CD4-positive, alpha-beta T cell (primary cell): ENCODE measurements at regions not wholly inside any gene's neighbourhood (a gene's known extent, or its start where the extent isn't known, plus 50 kb on each side); places are given as distances from the start of the nearest gene placed in this dataset.

Experiments used
- ATAC-seq: fragments of 200-7000 bp; cut with Tn5 transposase; one replicate; pipeline ENCODE4 v1.10.0; 2022; ENCODE audit warnings: mild to moderate bottlenecking; ENCODE audit not compliant: poor library complexity
- CTCF ChIA-PET: fragments of 350-600 bp; sonication (Branson Sonifier 250); formaldehyde crosslinking; loops from one replicate; lab custom pipeline; 2021; ENCODE audit warnings: antibody characterized with exemption, inconsistent platforms; lab: Charles Lee
- POLR2A ChIA-PET: fragments of 350-600 bp; sonication (Branson Sonifier 250); formaldehyde crosslinking; loops from one replicate; lab custom pipeline; 2021; ENCODE audit warnings: antibody characterized with exemption, inconsistent platforms; lab: Charles Lee
- DNase-seq, 14 experiments: peaks; one replicate each; pipeline ENCODE4 v3.0.0-alpha.2; 2013 to 2020; ENCODE audit warnings: mixed read lengths in 2 of 14
- H3K27ac ChIP-seq, 2 donors: one replicate each; pipeline versions ENCODE4 v1.5.1 to v1.7.0; 2013; ENCODE audit warnings: low read length in 2 of 2, low read depth in 1 of 2, mild to moderate bottlenecking in 1 of 2
- H3K27me3 ChIP-seq, 2 experiments: 1 replicate in 1 of 2; 2 replicates in 1 of 2; pipeline versions ENCODE4 v1.6.1 to v1.7.0; 2013; ENCODE audit warnings: low read length in 2 of 2, control low read depth in 1 of 2, mild to moderate bottlenecking in 1 of 2, moderate library complexity in 1 of 2; ENCODE audit not compliant: insufficient read depth in 2 of 2, control insufficient read depth in 1 of 2
- H3K36me3 ChIP-seq: one replicate; pipeline ENCODE4 v1.6.1; 2013; ENCODE audit warnings: low read length, control low read depth; ENCODE audit not compliant: insufficient read depth
- H3K4me1 ChIP-seq: one replicate; pipeline ENCODE4 v1.6.1; 2013; ENCODE audit warnings: low read length, control low read depth; ENCODE audit not compliant: insufficient read depth
- H3K4me3 ChIP-seq: one replicate; pipeline ENCODE4 v1.5.1; 2013; ENCODE audit warnings: mild to moderate bottlenecking, low read length, moderate library complexity
- H3K9me3 ChIP-seq, 2 experiments: 1 replicate in 1 of 2; 2 replicates in 1 of 2; pipeline versions ENCODE4 v1.6.1 to v1.7.0; 2013; ENCODE audit warnings: low read length in 2 of 2, mild to moderate bottlenecking in 2 of 2, control low read depth in 1 of 2, moderate library complexity in 1 of 2; ENCODE audit not compliant: control insufficient read depth in 1 of 2, insufficient read depth in 1 of 2
- H3K27ac Mint-ChIP-seq: one replicate; pipeline ENCODE4 v1.8.0; 2020; ENCODE audit warnings: mixed read lengths
- H3K27me3 Mint-ChIP-seq: one replicate; pipeline ENCODE4 v1.8.0; 2021; ENCODE audit warnings: mixed read lengths
- H3K36me3 Mint-ChIP-seq: one replicate; pipeline ENCODE4 v1.8.0; 2021; ENCODE audit warnings: low read depth, mixed read lengths
- H3K4me1 Mint-ChIP-seq: one replicate; pipeline ENCODE4 v1.8.0; 2021; ENCODE audit warnings: low read depth, mixed read lengths
- H3K4me3 Mint-ChIP-seq: one replicate; pipeline ENCODE4 v1.8.0; 2020; ENCODE audit warnings: mild to moderate bottlenecking, mixed read lengths
- H3K9me3 Mint-ChIP-seq: one replicate; pipeline ENCODE4 v1.8.0; 2020; ENCODE audit warnings: mixed read lengths
- intact Hi-C, 2 experiments: fragments of 100-400 bp; cut with DNase I in 1 of 2; cut with micrococcal nuclease in 1 of 2; formaldehyde crosslinking; loops; one replicate each; pipeline versions ENCODE4 v1.15.1 to v1.9.0; 2023 to 2025; cut with DNase I, micrococcal nuclease
- TF ChIP-seq, protein P1 (sequence below): fragments of 200-600 bp; IDR thresholded peaks from one replicate; pipeline ENCODE4 v1.8.0; 2022; ENCODE audit warnings: antibody characterized with exemption, mild to moderate bottlenecking

DNA sequence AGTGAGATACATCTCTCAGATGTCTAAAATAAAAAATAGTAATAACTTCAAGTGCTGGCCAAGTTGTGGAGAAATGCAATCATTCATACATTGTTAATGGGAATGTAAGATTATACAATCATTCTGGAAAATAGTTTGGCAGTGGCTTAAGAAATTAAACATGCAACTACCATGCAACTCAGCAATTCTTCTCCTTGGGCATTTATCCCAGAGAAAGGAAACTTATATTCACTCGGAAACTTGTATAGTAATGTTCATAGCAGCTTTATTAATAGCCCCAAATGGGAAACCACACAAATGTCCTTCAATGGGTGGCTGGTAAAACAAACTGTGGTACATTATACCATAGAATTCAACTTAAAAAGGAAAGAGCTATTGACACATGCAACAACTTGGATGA, 274.0 kb upstream of the SPRED2 start:
- H3K27ac Mint-ChIP-seq, result no peak overlapping the region
- POLR2A ChIA-PET, result no interaction called here
- CTCF ChIA-PET, result interaction anchor here (0.7 kb wide), 1 partner anchor 9 kb away, joined by 3 read pairs; no protein-coding TSS in a partner anchor
- DNase-seq (no peak), ATAC-seq (no peak)
- peaks cover 30% of the 10 kb centered on the region for H3K27me3 Mint-ChIP-seq
- TF ChIP-seq, protein P1, sequence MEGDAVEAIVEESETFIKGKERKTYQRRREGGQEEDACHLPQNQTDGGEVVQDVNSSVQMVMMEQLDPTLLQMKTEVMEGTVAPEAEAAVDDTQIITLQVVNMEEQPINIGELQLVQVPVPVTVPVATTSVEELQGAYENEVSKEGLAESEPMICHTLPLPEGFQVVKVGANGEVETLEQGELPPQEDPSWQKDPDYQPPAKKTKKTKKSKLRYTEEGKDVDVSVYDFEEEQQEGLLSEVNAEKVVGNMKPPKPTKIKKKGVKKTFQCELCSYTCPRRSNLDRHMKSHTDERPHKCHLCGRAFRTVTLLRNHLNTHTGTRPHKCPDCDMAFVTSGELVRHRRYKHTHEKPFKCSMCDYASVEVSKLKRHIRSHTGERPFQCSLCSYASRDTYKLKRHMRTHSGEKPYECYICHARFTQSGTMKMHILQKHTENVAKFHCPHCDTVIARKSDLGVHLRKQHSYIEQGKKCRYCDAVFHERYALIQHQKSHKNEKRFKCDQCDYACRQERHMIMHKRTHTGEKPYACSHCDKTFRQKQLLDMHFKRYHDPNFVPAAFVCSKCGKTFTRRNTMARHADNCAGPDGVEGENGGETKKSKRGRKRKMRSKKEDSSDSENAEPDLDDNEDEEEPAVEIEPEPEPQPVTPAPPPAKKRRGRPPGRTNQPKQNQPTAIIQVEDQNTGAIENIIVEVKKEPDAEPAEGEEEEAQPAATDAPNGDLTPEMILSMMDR, result no peak
- no peaks in the 10 kb centered on the region for H3K4me1 ChIP-seq
- no peaks in the 10 kb centered on the region for H3K36me3 ChIP-seq
- no peak overlapping the region for H3K4me3 ChIP-seq
- no peaks in the 10 kb centered on the region for H3K9me3 ChIP-seq
- H3K9me3 Mint-ChIP-seq, result no peaks in the 10 kb centered on the region
- no peaks in the 10 kb centered on the region for H3K27me3 ChIP-seq
- H3K4me1 Mint-ChIP-seq, result no peaks in the 10 kb centered on the region
- H3K27ac ChIP-seq, result no peak overlapping the region
- no peak overlapping the region for H3K4me3 Mint-ChIP-seq
- intact Hi-C loops, result no loop called here
- H3K36me3 Mint-ChIP-seq, result no peaks in the 10 kb centered on the region

DNA sequence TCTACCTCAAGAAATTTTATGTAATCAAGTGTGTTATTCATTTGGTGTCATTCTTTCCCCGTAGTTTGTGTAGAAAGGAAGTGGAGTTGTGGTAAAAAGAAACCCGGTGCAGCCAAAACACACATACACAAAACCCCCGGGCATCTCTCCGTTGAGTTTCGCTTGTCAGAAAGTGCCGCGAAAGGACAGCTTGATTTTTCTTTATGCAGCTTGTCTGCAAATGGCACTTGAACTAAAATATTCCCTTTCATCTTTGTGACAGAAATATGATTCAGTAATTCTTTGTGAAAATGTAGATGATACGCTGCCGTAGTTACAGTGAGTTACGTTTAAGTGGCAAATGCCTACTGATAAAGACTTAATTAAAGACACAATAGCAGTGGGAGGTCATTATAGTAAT, 268.8 kb upstream of the SPRED2 start:
- TF ChIP-seq, protein P1, result no peak
- H3K9me3 ChIP-seq, result peaks cover 0 to 5% of the 10 kb centered on the region in 2 experiments
- H3K36me3 Mint-ChIP-seq, result no peaks in the 10 kb centered on the region
- peaks cover 38% of the 10 kb centered on the region for H3K27me3 Mint-ChIP-seq
- intact Hi-C loops, result no loop called here
- H3K4me3 Mint-ChIP-seq, result no peak overlapping the region
- no peaks in the 10 kb centered on the region for H3K9me3 Mint-ChIP-seq
- H3K36me3 ChIP-seq, result no peaks in the 10 kb centered on the region
- H3K4me1 ChIP-seq, result no peaks in the 10 kb centered on the region
- H3K27me3 ChIP-seq, result no peaks in the 10 kb centered on the region
- no peak overlapping the region for H3K27ac Mint-ChIP-seq
- ChIA-PET POLR2A (no interaction called here), CTCF (no interaction called here)
- ATAC-seq (no peak), DNase-seq (no peak)
- no peak overlapping the region for H3K27ac ChIP-seq
- no peaks in the 10 kb centered on the region for H3K4me1 Mint-ChIP-seq
- no peak overlapping the region for H3K4me3 ChIP-seq

DNA sequence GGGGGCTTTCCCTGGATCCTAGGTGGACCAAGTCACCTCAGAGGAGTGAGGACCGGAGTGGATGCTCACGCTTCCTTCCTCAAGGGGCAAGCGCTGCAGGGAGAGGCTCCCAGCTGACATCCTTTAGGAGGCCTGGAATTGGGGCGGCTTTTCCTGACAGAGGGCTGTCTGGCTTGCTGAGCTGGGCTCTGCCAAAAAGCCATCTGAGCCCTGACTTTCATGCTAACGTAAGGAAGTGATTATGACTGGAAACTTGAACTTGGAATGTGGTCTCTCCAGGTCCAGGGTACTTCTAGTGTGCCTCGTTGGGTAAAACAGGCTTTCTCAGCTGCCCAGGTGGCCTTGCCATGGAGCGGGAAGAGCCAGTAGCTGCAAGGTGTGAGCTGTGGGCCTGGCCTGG, 268.3 kb upstream of the SPRED2 start:
- no peaks in the 10 kb centered on the region for H3K4me1 ChIP-seq
- peaks cover 38% of the 10 kb centered on the region for H3K27me3 Mint-ChIP-seq
- DNase-seq (no peak), ATAC-seq (no peak)
- H3K27me3 ChIP-seq, result no peaks in the 10 kb centered on the region
- H3K4me3 ChIP-seq, result no peak overlapping the region
- CTCF ChIA-PET, result no interaction called here
- no peak overlapping the region for H3K27ac Mint-ChIP-seq
- H3K36me3 ChIP-seq, result no peaks in the 10 kb centered on the region
- H3K9me3 Mint-ChIP-seq, result no peaks in the 10 kb centered on the region
- H3K9me3 ChIP-seq, result peaks cover 0 to 5% of the 10 kb centered on the region in 2 experiments
- no peaks in the 10 kb centered on the region for H3K4me1 Mint-ChIP-seq
- no peaks in the 10 kb centered on the region for H3K36me3 Mint-ChIP-seq
- POLR2A ChIA-PET, result no interaction called here
- H3K27ac ChIP-seq, result no peak overlapping the region
- TF ChIP-seq, protein P1, result no peak
- H3K4me3 Mint-ChIP-seq, result no peak overlapping the region
- intact Hi-C loops, result no loop called here
